GM21529 (cell line): ENCODE measurements at regions not wholly inside any gene's neighbourhood (a gene's known extent, or its start where the extent isn't known, plus 50 kb on each side); places are given as distances from the start of the nearest gene placed in this dataset.

Experiments
- ATAC-seq: cut with Tn5 transposase; IDR thresholded peaks from one replicate; pipeline ENCODE4 v1.9.1; 2021; ENCODE audit not compliant: unreplicated experiment

DNA sequence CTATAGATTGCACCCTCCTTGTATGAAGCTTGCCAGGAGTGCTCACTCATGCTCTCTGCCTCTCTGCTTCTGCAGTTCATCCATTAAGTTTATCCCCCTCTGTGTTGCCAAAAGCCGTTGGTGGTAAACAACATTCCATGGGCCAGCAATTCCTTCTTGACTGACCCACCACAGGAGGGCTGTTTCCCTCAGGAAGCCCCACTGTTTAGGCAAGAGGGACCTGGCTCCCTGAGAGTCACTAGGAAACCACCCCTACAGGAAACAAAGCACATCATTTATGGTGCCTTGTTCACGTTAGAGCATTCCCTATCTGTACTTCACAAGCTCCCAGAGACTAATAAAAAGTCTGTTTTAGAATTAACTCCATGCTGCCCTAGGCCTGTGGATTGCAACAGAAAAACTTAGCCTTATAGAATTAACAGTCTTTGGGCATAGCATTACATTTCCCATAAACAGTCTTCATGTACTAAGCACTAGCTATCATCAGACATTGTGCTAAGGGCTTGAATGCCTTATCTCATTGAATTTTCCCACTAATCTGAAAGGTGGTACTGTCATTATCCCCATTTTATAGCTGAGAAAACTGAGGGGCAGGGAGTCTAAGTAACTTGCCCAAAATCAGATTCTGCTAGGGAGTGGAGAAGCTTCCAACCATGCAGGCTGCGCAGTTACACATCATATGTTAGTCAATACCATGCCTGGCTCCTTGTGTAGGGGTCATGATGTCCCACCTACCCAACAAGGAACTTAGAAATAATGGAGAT, 149.9 kb downstream of the SHQ1 start:
- ATAC-seq = no peak

DNA sequence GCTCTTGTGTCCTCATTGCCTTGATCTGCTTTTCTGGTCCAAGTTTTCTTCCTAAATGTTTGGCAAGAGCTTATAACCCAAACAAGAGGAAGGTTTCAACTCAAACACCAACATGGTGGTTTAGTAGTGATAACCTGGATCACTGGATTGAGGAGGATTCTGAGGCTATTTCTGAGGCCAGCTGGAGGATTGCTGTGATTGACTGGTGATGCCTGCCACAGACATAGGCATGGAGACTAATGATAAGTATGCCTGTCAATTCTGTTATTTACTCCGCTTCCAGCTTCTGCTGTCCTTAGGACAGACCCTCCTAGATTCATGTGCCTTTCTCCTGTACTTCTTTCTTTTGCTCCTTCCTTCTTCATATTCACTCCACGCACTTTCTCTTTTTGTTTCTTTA, 150.5 kb downstream of the SHQ1 start:
- ATAC-seq = no peak

DNA sequence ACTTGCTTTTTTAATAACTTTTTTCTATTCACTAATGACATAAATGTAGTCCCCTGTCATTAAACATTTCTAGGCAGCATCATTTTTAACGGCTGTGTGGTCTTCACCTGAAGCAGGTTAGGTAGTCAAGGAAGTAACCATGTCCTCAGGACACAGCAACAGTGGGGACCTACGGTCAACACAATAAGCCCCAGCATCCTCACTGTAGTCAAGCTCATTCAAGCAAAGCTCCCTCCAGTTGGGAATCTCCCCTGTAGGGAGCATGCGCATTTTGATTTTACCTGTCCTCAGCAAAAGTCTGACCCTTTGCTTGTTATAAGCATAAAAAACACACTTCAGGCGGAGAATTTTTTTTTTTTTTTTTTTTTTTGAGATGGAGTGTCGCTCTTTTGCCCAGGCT, 151.4 kb downstream of the SHQ1 start:
- ATAC-seq = no peak

DNA sequence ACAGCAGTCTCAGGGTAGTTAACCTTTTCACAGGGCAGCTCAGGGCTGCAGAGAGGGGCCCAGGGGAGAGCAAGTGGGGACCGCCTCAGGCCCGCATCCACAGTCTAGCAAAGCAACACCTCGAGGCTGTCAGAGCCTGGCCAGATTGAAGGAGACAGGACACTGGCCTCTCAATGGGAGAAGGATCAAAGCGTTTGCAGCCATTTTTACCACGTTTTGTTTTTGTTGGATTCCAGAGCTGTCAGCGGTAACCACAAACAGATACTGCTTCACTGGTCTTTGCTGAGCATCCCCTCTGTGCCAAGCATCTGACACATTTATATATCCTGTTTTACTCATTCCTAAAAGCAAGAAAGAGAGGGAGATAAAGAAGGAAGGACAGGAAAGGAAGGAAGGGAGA, 153.8 kb downstream of the SHQ1 start:
- ATAC-seq = no peak

DNA sequence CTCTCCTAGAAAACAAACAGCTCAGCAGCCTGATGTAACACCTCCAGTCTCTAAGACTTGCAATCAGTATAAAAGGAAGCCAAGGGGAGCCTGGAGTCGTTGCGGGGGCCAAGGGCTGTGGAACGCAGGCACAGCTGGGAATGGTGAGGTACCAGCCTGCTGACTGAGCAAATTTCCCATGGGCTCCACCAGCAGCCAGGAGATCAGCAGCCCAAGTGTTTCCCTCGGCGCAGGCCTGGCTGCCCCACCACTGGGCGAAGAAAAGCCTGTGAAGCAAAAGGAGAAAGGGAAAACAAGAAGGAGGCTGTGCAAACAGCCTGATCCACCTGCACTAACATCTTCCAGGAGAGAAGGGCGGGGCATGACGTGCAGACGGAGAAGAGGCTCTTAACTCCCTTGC, 155.3 kb downstream of the SHQ1 start:
- no peak for ATAC-seq

DNA sequence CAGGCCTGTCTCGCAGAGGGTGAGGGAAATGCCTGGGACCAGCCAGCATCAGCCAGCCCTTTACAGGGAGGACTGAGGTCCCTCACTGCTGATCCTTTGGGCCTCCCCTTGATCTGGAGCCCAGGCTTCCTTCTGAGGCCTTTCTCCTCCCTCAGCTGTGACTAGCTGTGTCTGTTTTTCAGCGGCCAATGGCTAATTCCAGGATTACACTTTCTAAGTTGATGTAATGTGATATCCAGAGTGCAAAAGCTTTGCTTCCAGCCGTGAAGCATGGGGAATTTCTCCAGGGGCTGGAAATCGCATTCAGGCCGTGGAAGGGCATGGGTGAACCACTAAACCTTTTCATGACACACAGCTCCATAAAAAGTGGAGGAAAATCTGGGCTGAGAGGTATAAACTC, 157.6 kb downstream of the SHQ1 start:
- ATAC-seq = no peak

DNA sequence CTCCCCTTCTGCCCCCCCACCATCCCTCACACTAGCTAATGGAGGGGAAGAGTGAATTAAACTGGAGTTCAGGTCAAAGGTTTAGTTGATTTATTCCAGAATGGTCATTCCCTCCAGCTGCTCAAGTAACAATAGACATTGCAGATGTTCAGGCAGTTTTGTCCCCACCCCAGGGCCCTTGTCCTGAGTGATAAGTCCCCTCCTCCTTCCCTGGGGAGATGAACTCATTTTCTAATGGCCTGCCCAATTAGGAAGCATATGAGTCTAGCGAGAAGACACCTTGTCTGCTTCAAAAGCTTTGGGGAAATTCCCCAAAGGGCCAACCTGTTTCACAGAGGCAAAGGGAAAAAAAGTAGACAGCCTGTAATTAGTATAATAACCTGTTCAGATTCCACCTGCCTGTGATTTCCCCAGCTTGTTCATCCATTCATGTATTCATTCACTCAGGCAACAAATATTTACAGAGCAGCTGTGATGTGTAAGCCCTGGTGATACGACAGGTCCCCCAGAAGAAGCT, 165.3 kb downstream of the SHQ1 start:
- ATAC-seq = peak; percentile 74

DNA sequence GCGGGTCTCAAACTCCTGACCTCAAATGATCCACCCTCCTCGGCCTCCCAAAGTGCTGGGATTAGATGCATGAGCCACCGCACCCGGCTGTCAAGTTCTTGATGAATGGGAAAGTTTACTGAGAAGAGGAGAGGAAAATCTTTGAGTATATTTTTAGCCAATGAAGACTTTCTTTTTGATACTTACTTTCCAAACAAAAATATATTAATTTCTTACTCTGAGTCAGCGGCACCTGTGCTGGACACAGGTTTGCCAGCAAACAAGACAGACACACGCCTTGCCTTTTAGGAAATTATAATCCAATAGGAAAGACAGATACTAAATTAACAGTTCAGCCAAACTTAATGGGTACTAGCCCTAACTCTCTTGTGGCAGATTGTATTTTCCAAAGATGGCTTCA, 166.6 kb downstream of the SHQ1 start:
- ATAC-seq = no peak

DNA sequence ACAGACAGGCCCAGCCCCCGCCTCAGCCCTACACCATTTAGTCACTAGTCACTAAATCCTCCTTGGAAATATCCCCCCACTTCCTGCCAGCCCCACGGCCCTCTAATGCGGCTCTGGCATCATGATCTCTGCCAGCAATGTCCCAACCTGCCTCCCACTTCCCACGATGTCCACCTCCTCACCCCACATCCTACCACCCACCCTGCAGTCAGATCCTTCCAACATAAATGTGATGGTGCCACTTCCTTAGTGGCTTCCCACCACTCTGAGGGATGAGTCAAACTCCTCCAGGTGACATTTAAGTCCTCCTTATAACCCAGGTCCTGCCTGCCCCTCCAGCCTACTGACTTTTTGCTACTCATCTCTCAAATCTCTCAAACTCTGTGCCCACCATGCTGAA, 167.5 kb downstream of the SHQ1 start:
- ATAC-seq = no peak

DNA sequence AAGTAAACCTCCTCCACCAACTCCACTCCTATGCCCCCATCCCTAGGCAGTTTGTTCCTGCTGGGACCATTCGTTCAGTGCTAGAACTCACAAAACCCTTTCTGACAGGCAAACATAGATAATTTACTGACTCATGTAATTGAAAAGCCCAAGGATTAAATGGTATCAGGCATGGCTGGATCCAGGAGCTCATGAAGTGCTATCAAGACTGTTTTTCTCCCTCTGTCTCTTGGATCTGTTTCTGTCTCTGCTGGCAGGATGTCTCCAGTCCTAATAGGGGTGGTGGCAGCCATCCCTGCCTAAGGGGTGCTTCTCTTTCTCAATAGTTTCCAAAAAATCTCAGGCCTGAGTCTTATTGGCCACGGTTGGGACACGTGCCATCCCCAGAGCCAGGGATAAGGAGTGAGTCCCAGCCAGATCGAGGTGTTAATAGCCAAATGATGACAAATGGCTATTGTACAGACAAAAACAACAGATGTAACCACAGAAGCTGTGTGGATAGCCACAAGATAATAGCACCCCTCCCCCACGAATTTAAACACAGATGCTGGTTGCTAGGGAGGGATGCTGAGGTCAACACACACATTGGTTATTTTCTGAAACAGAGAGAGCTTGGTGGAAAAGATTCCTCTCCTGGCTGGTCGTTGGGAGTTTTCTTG, 168.6 kb downstream of the SHQ1 start:
- no peak for ATAC-seq

DNA sequence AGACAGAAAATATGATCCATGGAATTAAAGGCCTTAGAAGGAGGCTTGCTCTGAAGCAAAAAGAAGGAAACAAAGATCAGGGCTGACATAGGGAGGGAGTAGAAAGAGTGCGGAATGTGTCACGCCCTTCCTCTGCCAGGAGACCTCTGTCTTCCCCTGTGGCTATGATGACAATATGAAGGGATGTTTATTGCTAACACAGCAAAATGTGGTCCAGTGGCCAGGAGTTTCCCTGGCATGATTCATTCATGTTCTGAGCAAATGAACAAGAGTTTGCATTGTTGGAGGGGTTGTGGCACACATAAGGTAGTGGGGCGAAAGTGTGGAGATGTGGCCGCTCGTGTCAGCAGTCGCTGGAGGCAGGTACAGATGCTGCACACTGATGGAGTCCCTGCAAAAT, 169.4 kb downstream of the SHQ1 start:
- ATAC-seq = no peak

DNA sequence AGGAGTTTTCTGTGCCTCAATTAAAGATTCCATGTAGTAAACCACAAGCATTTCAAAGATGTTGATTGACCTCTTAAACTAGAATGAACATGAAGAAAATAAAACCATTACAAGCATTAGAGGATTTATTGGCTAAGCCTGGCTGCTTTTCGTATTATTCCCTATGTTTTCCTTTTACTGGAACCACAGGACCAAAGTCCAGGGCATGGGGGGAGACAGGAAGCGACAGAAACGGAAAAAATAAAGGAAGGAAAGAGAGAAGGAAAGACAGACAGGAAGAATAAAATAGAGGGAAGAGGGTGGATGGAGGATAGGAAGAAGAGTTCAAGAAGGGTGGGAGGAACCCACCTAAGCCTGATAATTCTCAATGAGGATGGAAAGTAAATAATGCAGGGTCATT, 169.9 kb downstream of the SHQ1 start:
- no peak for ATAC-seq

DNA sequence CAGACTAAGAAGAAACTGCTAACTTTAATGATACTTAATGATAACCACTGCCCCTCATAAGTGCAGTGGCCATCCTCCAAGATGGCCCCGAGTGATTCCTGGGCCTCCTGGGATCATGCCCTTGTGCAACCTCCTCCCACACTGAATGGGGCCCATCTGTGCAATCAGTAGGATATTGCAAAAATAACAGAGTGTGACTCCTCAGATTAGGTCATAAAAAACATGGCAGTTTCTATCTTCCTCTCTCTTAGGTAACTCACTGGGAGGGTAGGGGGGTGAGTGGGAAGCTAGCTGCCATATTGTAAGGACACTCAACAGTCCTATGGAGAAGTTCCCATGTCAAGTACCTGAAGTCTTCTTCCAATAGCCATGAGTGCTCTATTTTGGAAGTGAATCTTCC, 173.0 kb downstream of the SHQ1 start:
- ATAC-seq = no peak

DNA sequence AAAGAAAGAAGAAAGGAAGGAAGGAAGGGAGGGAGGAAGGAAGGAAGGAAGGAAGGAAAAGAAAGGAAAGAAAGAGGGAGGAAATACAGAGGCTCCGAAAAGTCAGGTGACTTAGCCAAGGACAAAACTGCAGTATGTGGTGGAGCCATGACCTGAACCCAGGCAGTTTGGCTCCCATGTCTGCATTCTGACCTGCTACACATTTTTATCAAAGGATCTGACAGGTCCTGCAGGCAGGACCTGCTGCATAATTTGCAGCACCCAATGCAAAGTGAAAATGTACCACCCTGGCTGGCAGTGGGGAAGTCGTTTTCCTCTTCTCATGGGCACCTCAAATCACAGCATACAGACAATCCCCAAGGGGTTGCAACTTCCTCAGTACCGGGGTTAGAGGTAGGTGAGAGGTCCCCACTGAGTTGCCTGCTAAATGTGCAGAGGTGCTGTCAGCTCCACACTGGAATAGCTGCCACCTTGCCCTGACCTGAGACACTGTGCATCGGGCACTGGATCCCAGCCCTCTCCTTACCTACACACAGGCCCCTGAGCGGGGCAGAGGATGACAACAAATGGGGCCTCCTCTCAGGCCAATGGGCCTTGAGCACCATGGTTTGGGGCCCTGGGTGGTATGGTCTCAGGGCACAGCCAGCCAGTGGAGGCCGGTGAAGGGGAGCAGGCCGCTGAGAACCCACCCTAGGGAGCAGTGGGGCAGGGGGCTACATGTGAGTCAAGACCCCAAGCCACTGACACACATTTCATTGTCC, 175.1 kb downstream of the SHQ1 start:
- ATAC-seq = no peak

DNA sequence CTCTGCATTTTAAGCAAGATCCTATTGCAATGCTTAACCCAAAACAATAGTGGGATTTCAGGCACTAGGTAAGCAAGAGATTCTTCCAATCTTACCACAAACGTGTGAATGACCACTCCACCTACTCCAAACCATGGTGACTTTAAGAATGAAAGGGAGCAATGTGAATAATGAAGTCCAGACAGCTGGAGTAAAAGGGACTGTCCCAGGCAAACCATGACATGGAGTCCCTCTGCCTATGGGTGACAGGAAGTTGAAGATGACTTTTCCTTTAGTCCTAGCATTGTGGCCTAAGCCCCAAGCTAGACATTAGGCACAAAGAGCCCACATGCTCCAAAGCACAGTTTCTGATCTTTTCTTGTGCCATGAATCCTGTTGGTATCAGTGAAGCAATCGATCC, 179.0 kb downstream of the SHQ1 start:
- no peak for ATAC-seq

DNA sequence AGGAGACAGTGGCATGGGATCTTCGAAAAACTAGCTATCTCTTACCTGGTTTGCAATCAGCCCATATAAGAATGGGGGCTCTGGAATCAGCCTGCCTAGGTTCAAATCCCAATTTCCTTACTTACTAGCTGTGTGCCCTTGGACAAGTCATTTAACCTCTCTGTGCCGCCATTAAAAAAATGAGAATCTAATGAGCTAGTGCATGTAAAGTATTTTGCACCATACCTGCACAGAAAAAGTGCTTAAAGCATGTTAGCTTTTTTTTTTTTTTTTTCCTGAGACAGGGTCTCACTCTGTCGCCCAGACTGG, 181.8 kb downstream of the SHQ1 start:
- ATAC-seq = no peak

DNA sequence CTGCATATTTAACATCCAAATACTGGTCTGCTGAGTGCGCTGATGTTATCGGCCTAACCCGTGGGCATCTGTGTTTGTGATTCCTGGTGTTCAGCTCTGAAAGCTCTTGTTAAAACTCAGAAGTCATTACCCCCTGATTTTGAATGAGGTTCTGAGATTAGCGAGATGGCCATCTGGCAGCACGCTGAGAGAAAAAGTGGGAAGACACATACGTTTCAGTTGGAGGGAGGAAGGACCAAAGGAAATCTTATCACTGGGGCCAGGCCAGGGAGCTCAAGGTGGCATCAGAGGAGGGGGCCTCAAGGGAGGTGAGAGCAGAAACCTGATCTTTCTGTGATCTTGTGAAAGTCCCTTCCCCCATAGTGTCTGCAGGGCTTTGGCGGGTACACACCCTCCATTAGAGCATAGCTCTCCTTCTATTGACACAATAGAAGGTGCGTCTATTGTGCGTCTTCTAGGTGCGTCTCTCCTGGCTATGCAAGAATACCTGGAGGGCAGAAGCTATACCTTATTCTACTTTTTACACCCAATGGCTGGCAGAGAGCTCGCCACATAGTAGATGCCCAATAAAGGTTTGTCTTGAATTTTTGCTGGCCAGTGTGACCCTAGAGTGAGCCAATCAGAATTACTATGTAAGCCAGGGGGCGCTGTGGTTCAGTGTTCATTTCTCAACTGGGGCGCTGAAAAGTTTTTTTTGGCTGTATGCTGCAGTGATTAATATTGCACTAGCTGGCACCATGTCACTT, 182.4 kb downstream of the SHQ1 start:
- no peak for ATAC-seq

DNA sequence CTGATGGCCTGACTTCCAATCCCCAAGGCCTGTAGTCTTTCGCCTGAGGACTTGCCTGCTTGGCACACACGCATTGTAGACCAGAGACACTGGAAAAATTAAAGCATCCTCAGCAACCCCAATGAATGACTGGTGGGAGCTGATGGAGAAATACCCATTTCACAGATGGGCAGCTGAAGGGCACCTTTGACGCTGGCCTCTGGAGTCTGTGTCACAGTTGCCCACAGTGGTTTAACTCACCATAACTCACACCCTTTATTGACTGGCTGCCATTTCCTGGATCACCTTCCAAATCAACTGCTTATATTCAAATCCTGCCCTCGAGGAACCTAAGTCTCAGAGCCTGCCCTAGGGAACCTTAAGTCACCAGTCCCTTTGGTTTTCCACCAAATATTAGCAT, 183.1 kb downstream of the SHQ1 start:
- ATAC-seq = no peak

DNA sequence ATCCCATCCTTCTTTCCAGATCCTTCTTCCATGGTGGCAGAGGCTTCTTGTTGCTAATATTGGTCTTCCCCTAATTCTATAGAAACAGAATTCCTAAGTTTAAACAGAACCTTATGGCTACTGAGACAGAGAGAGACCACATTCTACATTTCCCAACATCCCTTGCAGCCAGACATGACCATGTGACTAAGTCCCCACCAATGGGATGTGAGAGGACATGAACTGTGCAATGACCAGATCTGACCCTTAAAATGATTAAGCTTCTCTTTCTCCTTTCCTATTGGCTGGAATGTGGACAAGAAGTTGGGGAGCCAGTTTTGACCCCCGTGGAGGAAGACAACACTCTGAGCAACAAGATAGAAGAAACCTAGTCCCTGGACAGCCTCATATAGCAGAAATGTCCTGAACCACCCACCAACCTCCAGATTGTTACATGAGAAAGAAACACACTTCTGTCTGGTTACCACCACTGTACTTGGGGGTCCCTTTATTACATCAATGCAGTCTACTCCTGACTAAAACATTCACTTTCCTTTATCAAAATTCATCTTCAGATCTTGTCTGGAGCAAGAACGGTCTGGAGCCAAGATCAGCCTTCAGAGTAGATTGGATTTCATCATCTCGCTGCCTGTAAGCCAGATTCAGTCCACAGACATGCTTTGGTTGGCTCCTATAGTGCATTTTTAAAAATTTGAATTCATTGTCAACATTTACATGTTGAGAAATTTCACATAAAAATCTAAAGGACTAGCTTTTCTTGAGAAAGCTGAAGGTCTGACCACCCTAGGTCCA, 183.9 kb downstream of the SHQ1 start:
- no peak for ATAC-seq

DNA sequence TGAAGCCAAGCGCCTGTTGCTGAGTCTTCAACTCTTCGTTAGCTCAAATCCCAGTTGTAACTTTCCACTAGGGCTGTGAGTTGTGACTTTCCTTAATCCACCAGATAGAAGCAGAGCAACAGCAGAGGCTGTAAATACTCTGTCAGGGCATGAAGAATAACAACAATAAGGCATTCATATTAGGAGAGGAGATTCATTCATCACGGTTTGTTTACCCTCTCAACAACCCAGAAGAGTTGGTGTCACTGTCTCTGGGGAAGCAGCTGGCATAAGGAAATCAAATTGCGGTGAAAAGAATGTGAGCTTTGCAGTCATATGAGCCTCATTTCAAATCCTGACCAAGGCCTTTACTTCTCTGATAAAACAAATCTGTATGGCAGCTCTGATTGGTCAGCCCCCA, 184.8 kb downstream of the SHQ1 start:
- no peak for ATAC-seq

DNA sequence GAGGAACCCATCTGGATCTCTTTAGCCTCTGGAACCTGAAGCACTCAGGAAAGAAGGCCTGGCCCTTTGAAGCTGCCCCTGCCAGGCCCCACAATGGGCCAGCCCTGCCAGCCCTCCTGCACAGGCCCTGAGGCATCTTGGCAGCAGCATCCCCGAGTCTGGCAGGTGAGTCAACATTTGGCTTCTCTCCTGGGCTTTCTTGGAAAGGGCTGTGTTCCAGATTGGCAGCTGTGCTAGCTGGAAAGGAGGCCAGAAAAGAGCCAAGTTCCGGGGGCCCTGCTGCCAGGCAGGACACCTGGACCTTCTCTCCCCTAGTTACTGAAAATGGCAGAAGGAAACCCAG, 187.2 kb downstream of the SHQ1 start:
- no peak for ATAC-seq
